ENCODE measurements at regions not wholly inside any gene's neighbourhood (a gene's known extent, or its start where the extent isn't known, plus 50 kb on each side); places are given as distances from the start of the nearest gene placed in this dataset.

DNA sequence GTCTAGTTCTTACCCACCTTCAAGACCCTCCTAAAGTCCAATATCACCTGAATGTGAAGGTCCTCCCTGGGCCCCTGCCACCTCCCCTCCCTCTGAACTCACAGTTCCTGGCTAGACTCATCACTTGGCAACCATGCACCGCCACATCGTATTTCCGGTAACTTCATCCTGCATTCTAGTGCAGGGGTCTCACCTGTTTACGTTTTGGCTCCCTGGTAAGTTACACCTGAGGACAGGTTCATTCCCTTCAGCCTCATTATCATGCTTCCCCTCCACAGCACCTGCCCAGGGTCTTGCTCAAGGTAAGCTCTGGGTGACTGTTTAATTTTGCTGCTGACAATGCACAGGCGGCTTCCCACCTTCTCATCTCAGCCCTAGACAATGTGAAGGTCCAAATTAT, 93.1 kb downstream of the MIS18A start:
- TF ChIP-seq TAF1 (IDR thresholded peaks at IDR 0.05; ENCODE audit: borderline replicate concordance, insufficient read depth, low read length) (no peak), POLR2AphosphoS5 (IDR thresholded peaks at IDR 0.05; ENCODE audit: low read depth, low read length) (no peak), REST (IDR thresholded peaks at IDR 0.05; ENCODE audit: insufficient read depth in 1 of 2, low read depth in 2 of 2, low read length in 2 of 2) (no peak)

DNA sequence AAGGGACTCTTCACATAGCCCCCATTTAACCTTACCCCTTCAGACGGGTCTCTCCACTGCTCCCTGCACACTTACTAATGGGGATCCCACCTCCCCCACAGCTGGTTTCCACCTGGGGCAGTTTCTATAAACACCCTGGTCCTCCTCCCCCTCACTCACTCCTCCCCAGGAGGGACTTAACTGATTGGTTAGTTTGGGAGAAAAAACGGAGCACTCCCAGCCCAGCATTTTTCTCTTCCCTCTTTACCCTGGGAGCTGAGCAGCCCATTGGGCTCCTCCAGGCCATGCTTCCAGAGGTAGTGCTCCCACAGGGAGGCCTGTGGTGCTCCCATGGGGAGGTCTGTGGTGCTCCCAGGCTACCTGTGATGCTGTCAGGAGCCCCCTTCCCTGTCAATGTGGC, 93.7 kb downstream of the MIS18A start:
- TF ChIP-seq POLR2AphosphoS5 (IDR thresholded peaks at IDR 0.05; ENCODE audit: low read depth, low read length) (no peak), TAF1 (IDR thresholded peaks at IDR 0.05; ENCODE audit: borderline replicate concordance, insufficient read depth, low read length) (no peak)

- TF ChIP-seq REST (IDR thresholded peaks at IDR 0.05; ENCODE audit: insufficient read depth in 1 of 2, low read depth in 2 of 2, low read length in 2 of 2) (no peak), POLR2AphosphoS5 (IDR thresholded peaks at IDR 0.05; ENCODE audit: low read depth, low read length) (no peak), FOXP2 (optimal IDR thresholded peaks at IDR 0.05; ENCODE audit: borderline replicate concordance, extremely low read depth, extremely low read length, insufficient read depth) (peak; percentile 56), SIN3A (IDR thresholded peaks at IDR 0.05; ENCODE audit: borderline replicate concordance, insufficient read depth, low read length) (no peak), TAF1 (IDR thresholded peaks at IDR 0.05; ENCODE audit: borderline replicate concordance, insufficient read depth, low read length) (no peak)
These were observed 94.4 kb downstream of the MIS18A start for GRCh38 chr21:32184485-32184884.

GRCh38 chr21:32184065-32184464, 94.8 kb downstream of the MIS18A start:
- TF ChIP-seq FOXP2 (optimal IDR thresholded peaks at IDR 0.05; ENCODE audit: borderline replicate concordance, extremely low read depth, extremely low read length, insufficient read depth) (no peak), POLR2AphosphoS5 (IDR thresholded peaks at IDR 0.05; ENCODE audit: low read depth, low read length) (no peak), REST (IDR thresholded peaks at IDR 0.05; ENCODE audit: insufficient read depth in 1 of 2, low read depth in 2 of 2, low read length in 2 of 2) (no peak), TAF1 (IDR thresholded peaks at IDR 0.05; ENCODE audit: borderline replicate concordance, insufficient read depth, low read length) (no peak), SIN3A (IDR thresholded peaks at IDR 0.05; ENCODE audit: borderline replicate concordance, insufficient read depth, low read length) (no peak)

DNA sequence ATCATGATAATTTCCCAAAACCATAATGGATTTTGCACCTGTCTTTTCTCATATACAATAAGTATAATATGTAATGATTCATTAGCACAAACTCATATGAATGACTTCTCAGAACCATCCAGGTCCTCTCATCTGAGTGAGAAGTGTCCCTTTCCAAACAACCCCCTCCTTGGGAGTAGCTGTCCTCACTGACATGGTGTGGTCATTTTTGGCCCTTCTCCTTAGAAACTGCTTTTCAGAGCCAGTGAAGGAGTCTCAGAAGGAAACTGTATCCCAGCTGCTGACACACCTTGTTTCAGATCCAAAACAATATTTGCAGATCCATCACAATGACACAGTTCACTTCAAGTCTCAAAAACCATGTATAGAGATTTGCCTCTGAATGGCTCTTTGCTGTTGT, 95.5 kb downstream of the MIS18A start:
- TF ChIP-seq FOXP2 (optimal IDR thresholded peaks at IDR 0.05; ENCODE audit: borderline replicate concordance, extremely low read depth, extremely low read length, insufficient read depth) (no peak), TAF1 (IDR thresholded peaks at IDR 0.05; ENCODE audit: borderline replicate concordance, insufficient read depth, low read length) (no peak), POLR2AphosphoS5 (IDR thresholded peaks at IDR 0.05; ENCODE audit: low read depth, low read length) (no peak), SIN3A (IDR thresholded peaks at IDR 0.05; ENCODE audit: borderline replicate concordance, insufficient read depth, low read length) (no peak), REST (IDR thresholded peaks at IDR 0.05; ENCODE audit: insufficient read depth in 1 of 2, low read depth in 2 of 2, low read length in 2 of 2) (no peak)

All from PFSK-1 (cell line).